ENCODE measurements at regions not wholly inside any gene's neighbourhood (a gene's known extent, or its start where the extent isn't known, plus 50 kb on each side); places are given as distances from the start of the nearest gene placed in this dataset.
A peak's percentile ranks its signal among the peaks of the same experiment; 100 is the strongest.

DNA sequence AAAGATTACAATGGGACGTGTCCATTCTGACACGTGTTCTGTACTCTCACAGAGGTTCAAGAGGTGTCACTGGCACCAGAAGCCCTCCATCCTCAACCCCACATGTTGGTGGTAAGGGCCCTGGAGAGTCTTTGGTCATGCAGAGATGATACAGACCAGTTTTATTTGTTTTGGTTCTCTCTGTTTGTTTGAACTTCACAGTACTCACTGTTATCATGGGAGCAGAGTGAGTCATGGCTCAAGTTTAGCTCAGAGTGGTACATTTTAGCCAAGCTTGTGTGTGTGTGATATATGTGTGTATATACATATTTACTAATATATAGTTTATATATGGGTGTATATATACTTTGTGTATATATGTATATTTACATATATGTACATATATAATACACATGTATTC, 935.6 kb downstream of the GRID1 start:
- no peak overlapping the region for H3K27ac ChIP-seq (ENCODE audit: low read depth in 2 of 2, low read length in 2 of 2)
- no peaks in the 10 kb centered on the region for H3K4me1 ChIP-seq (ENCODE audit: control insufficient read depth in 2 of 3, insufficient read depth in 2 of 3, low read depth in 1 of 3, low read length in 3 of 3)
- no peak for FAIRE-seq
- intact Hi-C loops (cut with DNase I) = no loop called here
- H3K4me3 ChIP-seq (ENCODE audit: low read length in 3 of 3) = no peak overlapping the region
- no peak for DNase-seq
- H3K36me3 ChIP-seq (ENCODE audit: control insufficient read depth in 2 of 3, insufficient read depth in 3 of 3, low read length in 3 of 3) = no peaks in the 10 kb centered on the region
- no peaks in the 10 kb centered on the region for H3K9me3 ChIP-seq (ENCODE audit: control insufficient read depth in 2 of 3, insufficient read depth in 1 of 3, low read length in 3 of 3)
- no peak for TF ChIP-seq CTCF (IDR thresholded peaks at IDR 0.05; ENCODE audit: borderline replicate concordance, extremely low read depth, insufficient read depth)
- H3K9ac ChIP-seq (ENCODE audit: low read length in 3 of 3) = no peak overlapping the region
- no peaks in the 10 kb centered on the region for H3K27me3 ChIP-seq (ENCODE audit: control insufficient read depth, insufficient read depth, low read length)

GRCh38 chr10:85433248-85433647, 933.3 kb downstream of the GRID1 start:
- Histone ChIP-seq H3K36me3 (ENCODE audit: control insufficient read depth in 2 of 3, insufficient read depth in 3 of 3, low read length in 3 of 3) (no peaks in the 10 kb centered on the region), H3K9ac (ENCODE audit: low read length in 3 of 3) (no peak overlapping the region), H3K27me3 (ENCODE audit: control insufficient read depth, insufficient read depth, low read length) (no peaks in the 10 kb centered on the region), H3K4me3 (ENCODE audit: low read length in 3 of 3) (no peak overlapping the region), H3K4me1 (ENCODE audit: control insufficient read depth in 2 of 3, insufficient read depth in 2 of 3, low read depth in 1 of 3, low read length in 3 of 3) (no peaks in the 10 kb centered on the region), H3K9me3 (ENCODE audit: control insufficient read depth in 2 of 3, insufficient read depth in 1 of 3, low read length in 3 of 3) (no peaks in the 10 kb centered on the region), H3K27ac (ENCODE audit: low read depth in 2 of 2, low read length in 2 of 2) (no peak overlapping the region)
- no peak for TF ChIP-seq CTCF (IDR thresholded peaks at IDR 0.05; ENCODE audit: borderline replicate concordance, extremely low read depth, insufficient read depth)
- intact Hi-C loops (cut with DNase I) = no loop called here
- no peak for DNase-seq
- FAIRE-seq = no peak

DNA sequence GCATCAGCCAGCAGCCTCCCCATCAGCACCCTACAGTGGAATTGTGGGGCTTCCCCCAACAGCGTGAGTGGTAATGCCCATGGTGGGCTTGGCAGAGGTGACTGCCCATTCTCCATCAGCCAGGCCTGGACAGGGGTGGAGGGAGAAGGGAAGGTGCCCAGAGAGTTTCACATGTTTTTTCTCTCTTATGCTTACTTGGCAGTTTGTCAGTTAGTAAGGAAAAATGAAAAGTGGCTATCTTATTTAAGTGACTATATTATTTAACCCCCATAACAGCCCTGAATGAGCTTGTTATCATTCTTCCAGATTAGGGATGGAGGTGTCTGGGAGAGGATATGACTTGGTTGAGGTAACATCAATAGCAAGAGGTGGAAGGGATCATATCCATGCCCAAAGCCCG, 921.7 kb downstream of the GRID1 start:
- Histone ChIP-seq H3K4me1 (ENCODE audit: control insufficient read depth in 2 of 3, insufficient read depth in 2 of 3, low read depth in 1 of 3, low read length in 3 of 3) (no peaks in the 10 kb centered on the region), H3K27ac (ENCODE audit: low read depth in 2 of 2, low read length in 2 of 2) (no peak overlapping the region), H3K4me3 (ENCODE audit: low read length in 3 of 3) (no peak overlapping the region), H3K27me3 (ENCODE audit: control insufficient read depth, insufficient read depth, low read length) (no peaks in the 10 kb centered on the region), H3K9ac (ENCODE audit: low read length in 3 of 3) (no peak overlapping the region), H3K36me3 (ENCODE audit: control insufficient read depth in 2 of 3, insufficient read depth in 3 of 3, low read length in 3 of 3) (no peaks in the 10 kb centered on the region), H3K9me3 (ENCODE audit: control insufficient read depth in 2 of 3, insufficient read depth in 1 of 3, low read length in 3 of 3) (no peaks in the 10 kb centered on the region)
- intact Hi-C loops (cut with DNase I) = no loop called here
- DNase-seq (no peak), FAIRE-seq (no peak)
- TF ChIP-seq CTCF (IDR thresholded peaks at IDR 0.05; ENCODE audit: borderline replicate concordance, extremely low read depth, insufficient read depth) = no peak

DNA sequence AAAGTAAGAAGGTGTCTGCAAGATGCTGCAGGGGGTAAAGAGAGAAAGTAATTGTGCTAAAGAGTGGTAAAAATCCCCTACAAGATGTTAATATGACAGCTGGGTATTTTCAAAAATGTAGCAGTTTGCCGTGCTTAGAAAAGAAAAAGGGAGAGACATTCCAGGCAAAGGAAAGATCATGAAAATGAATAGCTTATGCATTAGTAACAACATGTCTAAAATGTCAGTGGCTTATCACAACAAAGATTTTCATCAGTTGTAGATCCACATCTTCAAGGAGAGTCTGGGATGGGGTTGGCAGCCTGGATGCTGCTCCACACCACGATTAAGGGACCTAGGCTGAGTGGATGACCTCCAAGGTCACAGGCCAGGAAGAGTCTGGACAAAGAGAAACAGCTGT, 920.9 kb downstream of the GRID1 start:
- H3K27me3 ChIP-seq (ENCODE audit: control insufficient read depth, insufficient read depth, low read length) = no peaks in the 10 kb centered on the region
- H3K27ac ChIP-seq (ENCODE audit: low read depth in 2 of 2, low read length in 2 of 2) = no peak overlapping the region
- TF ChIP-seq CTCF (IDR thresholded peaks at IDR 0.05; ENCODE audit: borderline replicate concordance, extremely low read depth, insufficient read depth) = no peak
- H3K4me3 ChIP-seq (ENCODE audit: low read length in 3 of 3) = no peak overlapping the region
- intact Hi-C loops (cut with DNase I) = no loop called here
- DNase-seq (peak in 2 of 5 donors; percentile 5 to 21), FAIRE-seq (no peak)
- H3K36me3 ChIP-seq (ENCODE audit: control insufficient read depth in 2 of 3, insufficient read depth in 3 of 3, low read length in 3 of 3) = no peaks in the 10 kb centered on the region
- H3K9ac ChIP-seq (ENCODE audit: low read length in 3 of 3) = no peak overlapping the region
- no peaks in the 10 kb centered on the region for H3K4me1 ChIP-seq (ENCODE audit: control insufficient read depth in 2 of 3, insufficient read depth in 2 of 3, low read depth in 1 of 3, low read length in 3 of 3)
- H3K9me3 ChIP-seq (ENCODE audit: control insufficient read depth in 2 of 3, insufficient read depth in 1 of 3, low read length in 3 of 3) = no peaks in the 10 kb centered on the region

All from kidney (tissue), 13 donors.